K562 (cell line): ENCODE measurements at regions not wholly inside any gene's neighbourhood (a gene's known extent, or its start where the extent isn't known, plus 50 kb on each side); places are given as distances from the start of the nearest gene placed in this dataset.

Experiments used
- ATAC-seq: fragments of 200-7000 bp; cut with Tn5 transposase; 3 replicates; pipeline ENCODE4 v1.9.1; 2020; ENCODE audit warnings: moderate library complexity
- BruUV-seq: library from RNA; stranded (reverse); fragments of 400-500 nt; replicated peaks from 2 replicates; lab custom pipeline; 2021; lab: Mats Ljungman, UMichigan
- CTCF ChIA-PET: fragments of 300-600 bp; formaldehyde crosslinking; extraction: SDS; loops from one replicate; lab custom pipeline; 2021; ENCODE audit warnings: low intra/inter-chr PET ratio; lab: Yijun Ruan, JAX
- POLR2A ChIA-PET: fragments of 300-600, 350-650 bp; sonication (Branson Sonifier 250); formaldehyde crosslinking; extraction: SDS; loops from one replicate; lab custom pipeline; 2021; ENCODE audit warnings: antibody characterized with exemption, inconsistent platforms; lab: Yijun Ruan, JAX
- DNase-seq, 4 experiments: peaks; one replicate each; pipeline versions ENCODE4 v3.0.0 to v3.0.0-alpha.2; 2011 to 2018; ENCODE audit warnings: low spot score in 3 of 4, mixed read lengths in 3 of 4; ENCODE audit errors: extremely low read depth in 1 of 4
- FAIRE-seq: peaks from 2 replicates; lab custom pipeline; 2011; peaks lifted over from hg19 to GRCh38; lab: Jason Lieb, UNC
- H2AFZ ChIP-seq: 2 replicates; pipeline ENCODE4 v1.6.0; 2011; ENCODE audit warnings: low read depth, low read length, control low read depth, inconsistent platforms
- H3K27ac ChIP-seq: fragments of 200-600 bp; 3 replicates; pipeline ENCODE4 v1.8.0; 2011; ENCODE audit warnings: low read depth, mild to moderate bottlenecking, control low read depth, inconsistent platforms, low read length, moderate library complexity, mixed read lengths; ENCODE audit errors: extremely low read depth
- H3K27me3 ChIP-seq, 2 experiments: fragments of 300-600 bp in 1 of 2; 2 replicates in 1 of 2; 3 replicates in 1 of 2; pipeline versions ENCODE4 v1.6.0 to v1.8.0; 2011; ENCODE audit warnings: inconsistent platforms in 2 of 2, low read length in 2 of 2, mild to moderate bottlenecking in 1 of 2, mixed read lengths in 1 of 2, moderate library complexity in 1 of 2; ENCODE audit not compliant: control insufficient read depth in 2 of 2, insufficient read depth in 2 of 2
- H3K36me3 ChIP-seq: fragments of 300-600 bp; 3 replicates; pipeline ENCODE4 v1.8.0; 2011; ENCODE audit warnings: mild to moderate bottlenecking, low read length, inconsistent platforms; ENCODE audit not compliant: control insufficient read depth, insufficient read depth
- H3K4me1 ChIP-seq, 2 experiments: fragments of 200-600 bp in 1 of 2; replicated peaks in 1 of 2; 2 replicates in 1 of 2; 3 replicates in 1 of 2; pipeline versions ENCODE4 v1.5.1 to v1.8.0; 2011; ENCODE audit warnings: inconsistent platforms in 2 of 2, low read length in 2 of 2, mild to moderate bottlenecking in 1 of 2, mixed read lengths in 1 of 2, moderate library complexity in 1 of 2; ENCODE audit not compliant: control insufficient read depth in 2 of 2, insufficient read depth in 2 of 2
- H3K4me2 ChIP-seq: 2 replicates; pipeline ENCODE4 v1.6.1; 2011; ENCODE audit warnings: low read length, control low read depth, inconsistent platforms, mixed read lengths; ENCODE audit not compliant: insufficient read depth
- H3K4me3 ChIP-seq: fragments of 200-600 bp; sonication (generic), shearing (Covaris generic); 2 replicates; pipeline ENCODE4 v1.5.1; 2016; ENCODE audit warnings: control low read depth, inconsistent platforms
- H3K79me2 ChIP-seq: fragments of 200-600 bp; 3 replicates; pipeline ENCODE4 v1.8.0; 2011; ENCODE audit warnings: low read length, inconsistent platforms; ENCODE audit not compliant: control insufficient read depth, insufficient read depth
- H3K9ac ChIP-seq, 2 experiments: 2 replicates each; pipeline versions ENCODE4 v1.6.0 to v1.6.1; 2011; ENCODE audit warnings: low read depth in 2 of 2, low read length in 2 of 2, control low read depth in 1 of 2, inconsistent platforms in 1 of 2, mild to moderate bottlenecking in 1 of 2, mixed read lengths in 1 of 2; ENCODE audit not compliant: insufficient read depth in 1 of 2
- H3K9me1 ChIP-seq: one replicate; pipeline ENCODE4 v1.6.0; 2011; ENCODE audit warnings: inconsistent platforms, mild to moderate bottlenecking, low read length, moderate library complexity; ENCODE audit not compliant: control insufficient read depth, insufficient read depth
- H3K9me3 ChIP-seq: replicated peaks from 2 replicates; pipeline ENCODE4 v1.5.1; 2011; ENCODE audit warnings: low read depth, low read length, inconsistent platforms; ENCODE audit not compliant: control insufficient read depth, insufficient read depth
- H4K20me1 ChIP-seq: replicated peaks from 2 replicates; pipeline ENCODE4 v1.6.1; 2011; ENCODE audit warnings: low read length, inconsistent platforms, mixed read lengths; ENCODE audit not compliant: control insufficient read depth, insufficient read depth
- BRF1 ChIP-seq: IDR thresholded peaks from 3 replicates; pipeline ENCODE4 v1.6.1; 2011; ENCODE audit warnings: borderline replicate concordance, mild to moderate bottlenecking; ENCODE audit not compliant: insufficient read length; ENCODE audit errors: extremely low read depth
- KAT7 ChIP-seq: sonication (generic); formaldehyde crosslinking; IDR thresholded peaks from 2 replicates; pipeline ENCODE4 v1.8.0; 2022; ENCODE audit warnings: missing genetic modification reagents, mild to moderate bottlenecking, borderline replicate concordance
- MAFF ChIP-seq: IDR thresholded peaks from 2 replicates; pipeline ENCODE4 v1.6.1; 2012; ENCODE audit warnings: low read length, improper control_type of control experiment
- POU5F1 ChIP-seq: fragments of 150-350 bp; IDR thresholded peaks from 2 replicates; pipeline ENCODE4 v1.6.1; 2014; ENCODE audit warnings: borderline replicate concordance, low read length, low read depth, mild to moderate bottlenecking; ENCODE audit not compliant: partially characterized antibody
- ZNF589 ChIP-seq: fragments of 200-800 bp; sonication (Bioruptor generic); IDR thresholded peaks from 2 replicates; pipeline ENCODE4 v1.6.1; 2016; ENCODE audit warnings: low read depth, missing genetic modification characterization, missing compliant biosample characterization
- WGBS: fragments of 100-300 bp; shearing (Covaris generic); methylation state at CpG from one replicate; pipeline ENCODE4 v1.1.6; 2016; ENCODE audit warnings: low coverage, mixed read lengths; ENCODE audit not compliant: insufficient coverage; ENCODE audit errors: missing lambda C conversion rate; 5-methylcytosine and 5-hydroxymethylcytosine counted together
- in situ Hi-C: fragments of 300-500 bp; cut with MboI; formaldehyde crosslinking; loops from 4 replicates; pipeline ENCODE4 v1.15.0; 2018; ENCODE audit warnings: inconsistent platforms, mixed read lengths
- intact Hi-C: fragments of 100-400 bp; cut with micrococcal nuclease; formaldehyde crosslinking; loops from 2 replicates; pipeline ENCODE4 v1.14.2; 2022

DNA sequence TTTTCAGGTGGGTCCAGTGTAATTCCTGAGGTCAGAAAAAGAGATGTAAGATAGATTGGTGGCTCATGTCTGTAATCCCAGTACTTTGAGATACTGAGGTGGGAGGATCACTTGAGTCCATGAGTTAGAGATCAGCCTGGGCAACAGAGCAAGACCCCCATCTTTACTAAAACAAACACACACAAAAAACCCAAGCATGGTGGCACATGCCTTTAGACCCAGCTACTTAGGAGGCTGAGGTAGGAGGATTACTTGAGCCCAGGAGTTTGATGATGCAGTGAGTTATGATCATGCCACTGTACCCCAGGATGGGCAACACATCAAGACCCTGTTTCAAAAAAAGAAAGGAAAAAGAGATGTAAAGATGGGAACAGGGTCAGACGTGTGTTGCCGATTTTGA lies 857.4 kb upstream of the NDST4 start:
- no TSS peak for BruUV-seq
- DNase-seq (no peak), ATAC-seq (no peak), FAIRE-seq (no peak)
- Histone ChIP-seq H2AFZ (no peak overlapping the region), H3K27me3 (no peaks in the 10 kb centered on the region), H3K9me3 (no peaks in the 10 kb centered on the region), H4K20me1 (no peaks in the 10 kb centered on the region), H3K9me1 (no peaks in the 10 kb centered on the region), H3K79me2 (no peaks in the 10 kb centered on the region), H3K36me3 (no peaks in the 10 kb centered on the region), H3K27ac (no peak overlapping the region), H3K4me1 (no peaks in the 10 kb centered on the region), H3K4me2 (no peak overlapping the region), H3K4me3 (no peak overlapping the region), H3K9ac (no peak overlapping the region)
- ChIA-PET POLR2A (no interaction called here), CTCF (no interaction called here)
- TF ChIP-seq MAFF: no peak
- in situ Hi-C loops: no loop called here
- WGBS: 0% methylated on average over 2 of the region's 2 CpGs
- intact Hi-C loops: no loop called here

GRCh38 chr4:115969756-115970155 lies 856.3 kb upstream of the NDST4 start:
- Histone ChIP-seq H3K27ac (no peak overlapping the region), H3K4me3 (no peak overlapping the region), H3K4me2 (no peak overlapping the region), H3K79me2 (no peaks in the 10 kb centered on the region), H4K20me1 (no peaks in the 10 kb centered on the region), H3K4me1 (no peaks in the 10 kb centered on the region), H2AFZ (no peak overlapping the region), H3K9ac (no peak overlapping the region), H3K36me3 (no peaks in the 10 kb centered on the region), H3K9me1 (no peaks in the 10 kb centered on the region), H3K9me3 (no peaks in the 10 kb centered on the region), H3K27me3 (no peaks in the 10 kb centered on the region)
- POLR2A ChIA-PET: no interaction called here
- ATAC-seq: no peak
- DNase-seq: no peak
- CTCF ChIA-PET: no interaction called here
- intact Hi-C loops (no loop called here), in situ Hi-C loops (no loop called here)
- no peak for FAIRE-seq
- TF ChIP-seq POU5F1: no peak
- TF ChIP-seq ZNF589 (CRISPR knock-in tag): no peak
- TF ChIP-seq BRF1: no peak
- no peak for TF ChIP-seq KAT7
- no TSS peak for BruUV-seq
- WGBS: 0% methylated on average over 1 of the region's 1 CpG
